GM18858 (cell line): ENCODE measurements at regions not wholly inside any gene's neighbourhood (a gene's known extent, or its start where the extent isn't known, plus 50 kb on each side); places are given as distances from the start of the nearest gene placed in this dataset.
"Not testable (repeated sequence)": the region's sequence is repeated elsewhere in the genome, so short reads cannot be mapped to it uniquely, and the experiment has no call there.

Experiments
- ATAC-seq: cut with Tn5 transposase; IDR thresholded peaks from one replicate; pipeline ENCODE4 v1.9.1; 2021; ENCODE audit not compliant: unreplicated experiment

- ATAC-seq = no peak
Measured at GRCh38 chr5:103389357-103389756, 130.8 kb downstream of the MACIR start.

GRCh38 chr5:103385722-103386121, 127.2 kb downstream of the MACIR start:
- ATAC-seq = no peak

GRCh38 chr5:103377638-103378037, 119.1 kb downstream of the MACIR start:
- ATAC-seq = not testable (repeated sequence)

- no peak for ATAC-seq
Measured at GRCh38 chr5:103375863-103376591, 117.5 kb downstream of the MACIR start.

GRCh38 chr5:103375350-103375749, 116.8 kb downstream of the MACIR start:
- no peak for ATAC-seq

- no peak for ATAC-seq
Measured at GRCh38 chr5:103374473-103374963, 116.0 kb downstream of the MACIR start.

- ATAC-seq = no peak
Measured at GRCh38 chr5:103373597-103374472, 115.3 kb downstream of the MACIR start.

GRCh38 chr5:103371046-103371607, 112.6 kb downstream of the MACIR start:
- no peak for ATAC-seq

GRCh38 chr5:103369125-103370120, 110.9 kb downstream of the MACIR start:
- no peak for ATAC-seq

- ATAC-seq = no peak
Measured at GRCh38 chr5:103367702-103368101, 109.1 kb downstream of the MACIR start.

- no peak for ATAC-seq
Measured at GRCh38 chr5:103366918-103367549, 108.5 kb downstream of the MACIR start.

- ATAC-seq = no peak
Measured at GRCh38 chr5:103364074-103364473, 105.5 kb downstream of the MACIR start.

GRCh38 chr5:103362211-103362610, 103.6 kb downstream of the MACIR start:
- ATAC-seq = no peak

GRCh38 chr5:103360475-103360874, 101.9 kb downstream of the MACIR start:
- ATAC-seq = no peak

GRCh38 chr5:103358305-103358995, 99.9 kb downstream of the MACIR start:
- ATAC-seq = no peak

GRCh38 chr5:103357636-103358035, 99.1 kb downstream of the MACIR start:
- ATAC-seq = no peak

GRCh38 chr5:103356350-103357091, 98.0 kb downstream of the MACIR start:
- ATAC-seq = no peak

- no peak for ATAC-seq
Measured at GRCh38 chr5:103355579-103355978, 97.0 kb downstream of the MACIR start.

- ATAC-seq = no peak
Measured at GRCh38 chr5:103354446-103354845, 95.9 kb downstream of the MACIR start.
